Caki2 (cell line): ENCODE measurements at regions not wholly inside any gene's neighbourhood (a gene's known extent, or its start where the extent isn't known, plus 50 kb on each side); places are given as distances from the start of the nearest gene placed in this dataset.
A peak's percentile ranks its signal among the peaks of the same experiment; 100 is the strongest.

Experiments used
- DNase-seq: peaks from one replicate; pipeline ENCODE4 v3.0.0-alpha.2; 2015; ENCODE audit warnings: low read depth
- in situ Hi-C: cut with HindIII; loops from 2 replicates; pipeline ENCODE4 v1.10.0; 2016; ENCODE audit warnings: low sequenced_read_pairs, low pct_unique_long_range_greater_than_20kb, mixed read lengths

GRCh38 chr20:21653628-21654027 lies 51.8 kb upstream of the PAX1 start:
- in situ Hi-C loops = no loop called here
- DNase-seq = no peak

- DNase-seq = no peak
- in situ Hi-C loops = no loop called here
These were observed 62.0 kb upstream of the PAX1 start for GRCh38 chr20:21643417-21643816.

GRCh38 chr20:21640556-21640955 lies 64.9 kb upstream of the PAX1 start:
- in situ Hi-C loops = no loop called here
- peak; percentile 6 for DNase-seq

DNA sequence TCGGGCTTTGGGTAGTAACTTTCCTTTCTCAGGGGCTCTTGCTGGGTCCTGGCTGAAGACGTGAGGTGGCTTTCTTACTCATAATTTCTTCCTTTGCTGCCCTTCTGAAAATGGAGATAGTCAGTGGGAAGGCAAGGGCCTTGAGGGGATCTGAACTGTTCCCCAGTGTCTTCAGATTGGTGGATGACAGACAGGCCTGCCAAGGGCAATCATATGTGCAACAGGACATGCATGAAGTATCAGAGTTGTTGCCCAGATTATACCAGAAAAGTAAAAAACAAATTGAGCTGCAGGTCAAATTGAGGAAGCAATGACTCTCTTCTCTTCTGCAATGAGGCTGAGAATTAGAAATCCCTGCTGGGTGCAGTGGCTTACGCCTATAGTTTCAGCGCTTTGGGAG lies 71.6 kb upstream of the PAX1 start:
- DNase-seq = no peak
- in situ Hi-C loops = no loop called here

GRCh38 chr20:21632735-21633053 lies 72.8 kb upstream of the PAX1 start:
- in situ Hi-C loops = no loop called here
- DNase-seq = no peak

- no peak for DNase-seq
- in situ Hi-C loops = no loop called here
These were observed 73.3 kb upstream of the PAX1 start for GRCh38 chr20:21632031-21632734.

DNA sequence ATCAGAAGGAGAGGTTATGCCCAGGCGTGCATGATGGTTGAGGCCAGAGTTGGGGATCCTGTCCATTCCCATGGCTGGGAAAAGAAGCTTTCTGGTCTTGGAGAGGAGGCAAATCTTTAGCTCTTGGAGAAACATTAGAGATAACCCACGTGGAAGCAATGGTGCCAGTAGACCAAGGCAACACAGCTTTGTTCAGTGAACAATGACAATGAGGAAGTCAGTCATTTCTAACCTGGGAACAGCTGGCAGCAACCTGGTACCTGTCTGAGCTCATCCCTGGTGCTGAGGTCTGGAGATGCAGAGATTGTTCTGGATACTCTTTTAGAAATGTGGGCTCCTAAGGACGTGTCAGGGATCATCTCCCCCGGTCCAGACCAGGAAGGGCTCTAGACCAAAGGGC lies 76.7 kb upstream of the PAX1 start:
- no peak for DNase-seq
- in situ Hi-C loops = no loop called here

DNA sequence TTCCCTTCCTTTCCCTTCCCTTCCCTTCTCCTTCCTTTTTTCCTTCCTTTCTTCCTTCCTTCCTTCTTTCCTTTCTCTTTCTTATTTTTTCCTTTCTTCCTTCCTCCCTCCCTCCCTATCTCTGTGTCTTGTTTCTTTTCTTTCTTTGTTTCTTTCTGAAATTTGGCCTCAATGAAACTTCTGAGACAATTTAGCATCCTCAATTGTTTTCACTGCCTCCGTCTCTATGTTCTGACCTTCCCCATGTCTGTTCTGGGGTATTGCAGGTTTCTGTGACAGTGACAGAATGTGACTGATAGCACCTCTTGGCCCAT lies 81.7 kb upstream of the PAX1 start:
- no peak for DNase-seq
- in situ Hi-C loops = no loop called here

- DNase-seq = no peak
- in situ Hi-C loops = no loop called here
These were observed 82.2 kb upstream of the PAX1 start for GRCh38 chr20:21623074-21623780.

- in situ Hi-C loops = no loop called here
- DNase-seq = no peak
These were observed 83.2 kb upstream of the PAX1 start for GRCh38 chr20:21622097-21622857.

- in situ Hi-C loops = no loop called here
- no peak for DNase-seq
These were observed 86.6 kb upstream of the PAX1 start for GRCh38 chr20:21618759-21619416.

DNA sequence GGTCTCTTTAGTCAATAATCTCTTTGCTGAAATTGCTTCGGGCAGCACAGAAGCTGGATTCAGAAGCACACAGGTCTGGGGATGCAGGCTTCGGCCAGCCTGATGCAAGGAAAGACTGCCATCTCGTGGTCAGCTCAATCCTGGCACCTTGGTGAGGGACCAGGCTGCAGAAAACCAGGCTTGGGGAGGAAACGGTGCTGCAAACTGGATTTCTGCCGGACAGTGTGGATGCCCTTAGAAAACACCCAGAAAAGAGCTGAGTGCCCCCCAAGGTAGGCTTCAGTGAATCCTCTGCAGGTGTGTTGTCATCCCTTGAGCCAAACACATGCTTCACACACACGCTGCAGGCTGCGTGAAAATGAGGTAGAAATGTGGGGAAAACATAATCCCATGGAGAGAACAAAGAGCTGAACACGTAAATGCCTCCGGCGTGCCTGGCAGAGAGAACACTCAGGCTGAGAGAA lies 89.8 kb upstream of the PAX1 start:
- in situ Hi-C loops = no loop called here
- DNase-seq = peak; percentile 50

GRCh38 chr20:21614980-21615379 lies 90.5 kb upstream of the PAX1 start:
- no peak for DNase-seq
- in situ Hi-C loops = no loop called here

DNA sequence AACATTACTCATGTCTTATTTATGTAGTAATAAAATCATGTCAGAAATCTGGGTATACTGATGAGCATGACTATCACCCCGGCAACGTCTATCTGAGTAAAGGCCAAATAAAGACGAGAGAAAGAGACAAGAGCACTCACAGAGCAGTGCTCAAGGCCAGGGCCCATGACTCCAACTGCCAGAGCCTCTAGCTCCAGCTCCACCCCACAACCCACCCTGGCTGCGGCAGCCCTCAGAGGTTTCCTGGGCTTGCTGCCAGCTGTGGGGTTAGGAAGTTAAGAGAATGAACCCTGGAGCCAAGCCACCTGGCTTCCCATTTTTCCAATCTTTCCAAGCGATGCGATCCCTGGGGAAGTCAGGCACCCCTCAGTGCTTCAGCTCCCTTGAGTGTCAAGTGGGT lies 92.0 kb upstream of the PAX1 start:
- in situ Hi-C loops = no loop called here
- DNase-seq = no peak

GRCh38 chr20:21609981-21610380 lies 95.5 kb upstream of the PAX1 start:
- DNase-seq = no peak
- in situ Hi-C loops = no loop called here

DNA sequence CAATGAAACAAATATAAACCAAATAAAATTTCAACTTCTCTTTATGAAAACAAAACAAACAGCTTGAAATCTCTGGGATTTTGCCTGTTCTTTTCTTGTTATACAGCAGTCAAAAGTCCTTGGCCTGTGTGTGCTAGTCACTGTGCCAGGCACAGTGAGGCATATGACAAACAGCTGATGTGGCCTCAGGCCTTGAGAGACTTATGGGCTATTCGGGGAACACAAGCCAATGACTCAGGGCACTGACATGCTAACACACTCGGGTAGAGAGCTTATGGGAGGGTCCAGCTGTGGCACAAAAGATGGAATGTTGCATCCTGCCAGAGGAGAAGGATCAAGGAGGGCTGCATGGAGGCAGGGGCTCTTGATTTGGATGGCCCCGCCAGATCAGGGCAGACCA lies 95.4 kb upstream of the NKX2-2 start:
- no peak for DNase-seq
- in situ Hi-C loops = no loop called here

DNA sequence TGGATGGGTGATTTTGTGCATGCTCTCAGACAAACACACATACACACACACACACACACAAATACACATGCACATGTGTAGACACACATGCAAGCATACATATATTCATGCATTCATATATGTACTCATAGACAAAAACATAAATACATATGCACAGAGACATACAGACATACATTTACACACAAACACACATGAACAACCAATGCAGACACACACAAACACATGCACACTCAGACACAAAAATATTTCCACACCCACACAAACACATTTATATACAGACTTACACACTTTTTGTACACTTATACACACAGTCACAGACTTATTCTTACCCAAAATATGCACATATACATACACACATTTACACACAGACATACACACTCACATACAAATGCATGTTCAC lies 94.9 kb upstream of the NKX2-2 start:
- no peak for DNase-seq
- in situ Hi-C loops = no loop called here

- no peak for DNase-seq
- in situ Hi-C loops = no loop called here
These were observed 94.3 kb upstream of the NKX2-2 start for GRCh38 chr20:21607971-21608725.
